HEK293 (cell line): ENCODE measurements at regions not wholly inside any gene's neighbourhood (a gene's known extent, or its start where the extent isn't known, plus 50 kb on each side); places are given as distances from the start of the nearest gene placed in this dataset.

Source experiments
- KLF1 ChIP-seq: fragments of 450-650 bp; formaldehyde crosslinking; IDR thresholded peaks from 2 replicates; pipeline ENCODE4 v1.5.1; 2016; ENCODE audit warnings: missing biosample characterization, missing genetic modification characterization
- OSR2 ChIP-seq: fragments of 450-650 bp; formaldehyde crosslinking; IDR thresholded peaks from 2 replicates; pipeline ENCODE4 v1.5.1; 2016; ENCODE audit warnings: missing biosample characterization, missing genetic modification characterization
- ZBTB26 ChIP-seq: fragments of 450-650 bp; formaldehyde crosslinking; optimal IDR thresholded peaks from 2 replicates; pipeline ENCODE3; 2016; ENCODE audit warnings: missing biosample characterization, mild to moderate bottlenecking, missing genetic modification characterization
- ZEB2 ChIP-seq: fragments of 450-650 bp; formaldehyde crosslinking; IDR thresholded peaks from 2 replicates; pipeline ENCODE4 v1.5.1; 2016; ENCODE audit warnings: missing biosample characterization, missing genetic modification characterization
- ZNF112 ChIP-seq: fragments of 450-650 bp; formaldehyde crosslinking; IDR thresholded peaks from 2 replicates; pipeline ENCODE4 v1.5.0; 2017; ENCODE audit warnings: missing biosample characterization, missing genetic modification characterization
- ZNF274 ChIP-seq, 2 experiments: fragments of 200-500 bp in 1 of 2; fragments of 450-650 bp in 1 of 2; sonication (Bioruptor generic) in 1 of 2; formaldehyde crosslinking in 1 of 2; IDR thresholded peaks; 2 replicates each; pipeline versions ENCODE4 v1.5.1 to v1.6.1; 2014 to 2016; ENCODE audit warnings: borderline replicate concordance in 1 of 2, inconsistent platforms in 1 of 2, low read length in 1 of 2, missing biosample characterization in 1 of 2, missing genetic modification characterization in 1 of 2
- ZNF610 ChIP-seq: fragments of 450-650 bp; formaldehyde crosslinking; IDR thresholded peaks from 2 replicates; pipeline ENCODE4 v1.5.1; 2016; ENCODE audit warnings: missing biosample characterization, missing genetic modification characterization, borderline replicate concordance
- ZNF76 ChIP-seq: fragments of 450-650 bp; formaldehyde crosslinking; IDR thresholded peaks from 2 replicates; pipeline ENCODE4; 2016; ENCODE audit warnings: low read depth, missing biosample characterization, missing genetic modification characterization, borderline replicate concordance
- ZSCAN30 ChIP-seq: fragments of 450-650 bp; IDR thresholded peaks from 2 replicates; pipeline ENCODE4 v1.5.1; 2018; ENCODE audit warnings: missing biosample characterization, mild to moderate bottlenecking, missing genetic modification characterization, moderate library complexity
- TF ChIP-seq, protein P1 (sequence below): fragments of 450-650 bp; formaldehyde crosslinking; IDR thresholded peaks from 2 replicates; pipeline ENCODE4 v1.5.1; 2016; ENCODE audit warnings: missing biosample characterization, missing genetic modification characterization
- TF ChIP-seq, protein P2 (sequence below): fragments of 450-650 bp; formaldehyde crosslinking; IDR thresholded peaks from 2 replicates; pipeline ENCODE4 v1.5.1; 2016; ENCODE audit warnings: missing biosample characterization, missing genetic modification characterization

DNA sequence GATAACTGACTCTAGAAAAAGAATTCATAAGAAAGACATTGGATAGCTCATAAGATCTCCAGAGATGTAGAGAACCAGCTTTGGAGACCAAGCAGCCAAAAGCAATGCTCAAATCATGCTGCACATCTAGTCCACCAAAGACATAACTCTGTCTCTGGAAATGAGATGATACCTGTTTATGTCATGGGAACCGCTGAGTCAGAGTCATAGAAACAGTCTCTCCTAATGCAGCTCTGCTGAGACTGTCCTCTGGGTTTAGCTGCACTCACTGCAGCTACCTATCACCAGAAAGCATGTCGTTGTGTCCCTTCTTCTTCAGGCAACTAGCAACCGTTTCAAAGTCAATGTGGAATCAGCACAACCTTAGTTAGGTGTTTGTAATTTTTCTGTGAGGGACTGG is 218.5 kb upstream of the ROBO1 start:
- TF ChIP-seq, protein P1, sequence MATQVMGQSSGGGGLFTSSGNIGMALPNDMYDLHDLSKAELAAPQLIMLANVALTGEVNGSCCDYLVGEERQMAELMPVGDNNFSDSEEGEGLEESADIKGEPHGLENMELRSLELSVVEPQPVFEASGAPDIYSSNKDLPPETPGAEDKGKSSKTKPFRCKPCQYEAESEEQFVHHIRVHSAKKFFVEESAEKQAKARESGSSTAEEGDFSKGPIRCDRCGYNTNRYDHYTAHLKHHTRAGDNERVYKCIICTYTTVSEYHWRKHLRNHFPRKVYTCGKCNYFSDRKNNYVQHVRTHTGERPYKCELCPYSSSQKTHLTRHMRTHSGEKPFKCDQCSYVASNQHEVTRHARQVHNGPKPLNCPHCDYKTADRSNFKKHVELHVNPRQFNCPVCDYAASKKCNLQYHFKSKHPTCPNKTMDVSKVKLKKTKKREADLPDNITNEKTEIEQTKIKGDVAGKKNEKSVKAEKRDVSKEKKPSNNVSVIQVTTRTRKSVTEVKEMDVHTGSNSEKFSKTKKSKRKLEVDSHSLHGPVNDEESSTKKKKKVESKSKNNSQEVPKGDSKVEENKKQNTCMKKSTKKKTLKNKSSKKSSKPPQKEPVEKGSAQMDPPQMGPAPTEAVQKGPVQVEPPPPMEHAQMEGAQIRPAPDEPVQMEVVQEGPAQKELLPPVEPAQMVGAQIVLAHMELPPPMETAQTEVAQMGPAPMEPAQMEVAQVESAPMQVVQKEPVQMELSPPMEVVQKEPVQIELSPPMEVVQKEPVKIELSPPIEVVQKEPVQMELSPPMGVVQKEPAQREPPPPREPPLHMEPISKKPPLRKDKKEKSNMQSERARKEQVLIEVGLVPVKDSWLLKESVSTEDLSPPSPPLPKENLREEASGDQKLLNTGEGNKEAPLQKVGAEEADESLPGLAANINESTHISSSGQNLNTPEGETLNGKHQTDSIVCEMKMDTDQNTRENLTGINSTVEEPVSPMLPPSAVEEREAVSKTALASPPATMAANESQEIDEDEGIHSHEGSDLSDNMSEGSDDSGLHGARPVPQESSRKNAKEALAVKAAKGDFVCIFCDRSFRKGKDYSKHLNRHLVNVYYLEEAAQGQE: no peak
- no peak for TF ChIP-seq ZNF112 (tag by site-specific recombination)
- TF ChIP-seq, protein P2, sequence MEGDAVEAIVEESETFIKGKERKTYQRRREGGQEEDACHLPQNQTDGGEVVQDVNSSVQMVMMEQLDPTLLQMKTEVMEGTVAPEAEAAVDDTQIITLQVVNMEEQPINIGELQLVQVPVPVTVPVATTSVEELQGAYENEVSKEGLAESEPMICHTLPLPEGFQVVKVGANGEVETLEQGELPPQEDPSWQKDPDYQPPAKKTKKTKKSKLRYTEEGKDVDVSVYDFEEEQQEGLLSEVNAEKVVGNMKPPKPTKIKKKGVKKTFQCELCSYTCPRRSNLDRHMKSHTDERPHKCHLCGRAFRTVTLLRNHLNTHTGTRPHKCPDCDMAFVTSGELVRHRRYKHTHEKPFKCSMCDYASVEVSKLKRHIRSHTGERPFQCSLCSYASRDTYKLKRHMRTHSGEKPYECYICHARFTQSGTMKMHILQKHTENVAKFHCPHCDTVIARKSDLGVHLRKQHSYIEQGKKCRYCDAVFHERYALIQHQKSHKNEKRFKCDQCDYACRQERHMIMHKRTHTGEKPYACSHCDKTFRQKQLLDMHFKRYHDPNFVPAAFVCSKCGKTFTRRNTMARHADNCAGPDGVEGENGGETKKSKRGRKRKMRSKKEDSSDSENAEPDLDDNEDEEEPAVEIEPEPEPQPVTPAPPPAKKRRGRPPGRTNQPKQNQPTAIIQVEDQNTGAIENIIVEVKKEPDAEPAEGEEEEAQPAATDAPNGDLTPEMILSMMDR (tag by site-specific recombination): no peak
- TF ChIP-seq ZNF274 (IDR thresholded peaks at IDR 0.05; ENCODE audit: low read length): no peak
- TF ChIP-seq ZNF274 (tag by site-specific recombination; IDR thresholded peaks at IDR 0.05; ENCODE audit: borderline replicate concordance): no peak
- TF ChIP-seq ZNF610 (tag by site-specific recombination): no peak
- no peak for TF ChIP-seq ZEB2 (tag by site-specific recombination)
- no peak for TF ChIP-seq OSR2 (tag by site-specific recombination)
- no peak for TF ChIP-seq ZNF76
- TF ChIP-seq KLF1 (tag by site-specific recombination): no peak
- no peak for TF ChIP-seq ZBTB26 (tag by site-specific recombination)
- no peak for TF ChIP-seq ZSCAN30 (tag by site-specific recombination)
